OCI-LY7 (cell line): ENCODE measurements at regions not wholly inside any gene's neighbourhood (a gene's known extent, or its start where the extent isn't known, plus 50 kb on each side); places are given as distances from the start of the nearest gene placed in this dataset.
"Not testable (repeated sequence)": the region's sequence is repeated elsewhere in the genome, so short reads cannot be mapped to it uniquely, and the experiment has no call there.

Source experiments
- EZH2phosphoT487 ChIP-seq: fragments of 200-600 bp; sonication (generic); IDR thresholded peaks from 2 replicates; pipeline ENCODE4 v1.6.1; 2018; ENCODE audit warnings: low read depth, borderline replicate concordance, mild to moderate bottlenecking, mixed run types, antibody characterized with exemption, low read length, moderate library complexity, mixed read lengths
- TF ChIP-seq, protein P1 (sequence below): fragments of 200-600 bp; sonication (generic); conservative IDR thresholded peaks from 2 replicates; pipeline ENCODE4 v1.5.1; 2014; ENCODE audit warnings: mild to moderate bottlenecking, antibody characterized with exemption, low read length, moderate library complexity, mixed read lengths

DNA sequence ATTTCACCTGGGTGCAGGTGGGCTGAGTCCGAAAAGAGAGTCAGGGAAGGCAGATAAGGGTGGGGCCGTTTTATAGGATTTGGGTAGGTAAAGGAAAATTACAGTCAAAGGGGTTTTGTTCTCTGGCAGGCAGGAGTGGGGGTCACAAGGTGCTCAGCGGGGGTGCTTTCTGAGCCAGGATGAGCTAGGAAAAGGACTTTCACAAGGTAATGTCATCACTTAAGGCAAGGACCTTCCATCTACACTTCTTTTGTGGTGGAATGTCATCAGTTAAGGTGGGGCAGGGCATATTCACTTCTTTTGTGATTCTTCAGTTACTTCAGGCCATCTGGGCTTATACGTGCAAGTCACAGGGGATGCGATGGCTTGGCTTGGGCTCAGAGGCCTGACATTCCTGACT, 68.6 kb upstream of the ARG1 start:
- TF ChIP-seq, protein P1, sequence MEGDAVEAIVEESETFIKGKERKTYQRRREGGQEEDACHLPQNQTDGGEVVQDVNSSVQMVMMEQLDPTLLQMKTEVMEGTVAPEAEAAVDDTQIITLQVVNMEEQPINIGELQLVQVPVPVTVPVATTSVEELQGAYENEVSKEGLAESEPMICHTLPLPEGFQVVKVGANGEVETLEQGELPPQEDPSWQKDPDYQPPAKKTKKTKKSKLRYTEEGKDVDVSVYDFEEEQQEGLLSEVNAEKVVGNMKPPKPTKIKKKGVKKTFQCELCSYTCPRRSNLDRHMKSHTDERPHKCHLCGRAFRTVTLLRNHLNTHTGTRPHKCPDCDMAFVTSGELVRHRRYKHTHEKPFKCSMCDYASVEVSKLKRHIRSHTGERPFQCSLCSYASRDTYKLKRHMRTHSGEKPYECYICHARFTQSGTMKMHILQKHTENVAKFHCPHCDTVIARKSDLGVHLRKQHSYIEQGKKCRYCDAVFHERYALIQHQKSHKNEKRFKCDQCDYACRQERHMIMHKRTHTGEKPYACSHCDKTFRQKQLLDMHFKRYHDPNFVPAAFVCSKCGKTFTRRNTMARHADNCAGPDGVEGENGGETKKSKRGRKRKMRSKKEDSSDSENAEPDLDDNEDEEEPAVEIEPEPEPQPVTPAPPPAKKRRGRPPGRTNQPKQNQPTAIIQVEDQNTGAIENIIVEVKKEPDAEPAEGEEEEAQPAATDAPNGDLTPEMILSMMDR: not testable (repeated sequence)
- not testable (repeated sequence) for TF ChIP-seq EZH2phosphoT487
